Upper lobe of left lung (tissue), 6 donors: ENCODE measurements at regions not wholly inside any gene's neighbourhood (a gene's known extent, or its start where the extent isn't known, plus 50 kb on each side); places are given as distances from the start of the nearest gene placed in this dataset.

Experiments
- ATAC-seq, 2 donors: fragments of 200-7000 bp; cut with Tn5 transposase; one replicate each; pipeline ENCODE4 v1.9.1; 2022; ENCODE audit warnings: mild to moderate bottlenecking in 2 of 2, moderate library complexity in 2 of 2; ENCODE audit not compliant: low FRiP score in 2 of 2
- DNase-seq, 2 donors: peaks; one replicate each; pipeline ENCODE4 v3.0.0-alpha.2; 2019 to 2020
- H3K27ac ChIP-seq, 4 donors: fragments of 200-600 bp; sonication (generic); one replicate each; pipeline ENCODE4 v1.5.1; 2016 to 2019
- H3K27me3 ChIP-seq, 4 donors: fragments of 200-600 bp; sonication (generic); one replicate each; pipeline ENCODE4 v1.5.1; 2017 to 2019
- H3K36me3 ChIP-seq, 4 donors: fragments of 200-600 bp; sonication (generic); one replicate each; pipeline ENCODE4 v1.5.1; 2016 to 2019
- H3K4me1 ChIP-seq, 4 donors: fragments of 200-600 bp; sonication (generic); one replicate each; pipeline ENCODE4 v1.5.1; 2018 to 2019
- H3K4me3 ChIP-seq, 4 donors: fragments of 200-600 bp; sonication (generic); one replicate each; pipeline ENCODE4 v1.5.1; 2017 to 2019; ENCODE audit warnings: mild to moderate bottlenecking in 2 of 4, moderate library complexity in 1 of 4
- H3K9me3 ChIP-seq, 4 donors: fragments of 200-600 bp; sonication (generic); one replicate each; pipeline ENCODE4 v1.5.1; 2018 to 2019
- EP300 ChIP-seq, 4 donors: sonication (generic); formaldehyde crosslinking; IDR thresholded peaks; one replicate each; pipeline ENCODE4 v1.5.1; 2017; ENCODE audit warnings: antibody characterized with exemption in 4 of 4, control low read depth in 2 of 4
- POLR2A ChIP-seq, 4 donors: fragments of 450-650 bp; IDR thresholded peaks; one replicate each; pipeline ENCODE4 v1.5.1; 2016 to 2017; ENCODE audit warnings: antibody characterized with exemption in 4 of 4, mild to moderate bottlenecking in 2 of 4
- POLR2AphosphoS5 ChIP-seq, 2 donors: sonication (generic); formaldehyde crosslinking; IDR thresholded peaks; one replicate each; pipeline ENCODE4 v1.5.1; 2017; ENCODE audit warnings: antibody characterized with exemption in 2 of 2
- whole genome bisulfite sequencing, 2 donors: methylation state at CpG; one replicate each; pipeline ENCODE4 v1.1.5; 2017 to 2018; 5-methylcytosine and 5-hydroxymethylcytosine counted together
- TF ChIP-seq, protein P1 (sequence below), 6 experiments: fragments of 450-650 bp in 4 of 6; fragments of 200-600 bp in 2 of 6; sonication (generic) in 2 of 6; IDR thresholded peaks; one replicate each; pipeline ENCODE4 v1.5.1; 2016 to 2019; ENCODE audit warnings: antibody characterized with exemption in 6 of 6
- donor health status: DM: no; HTN: no; CAD: no; lungs with moderate emphysema.
- donor health status: DM: no; HTN: yes; CAD: no; lungs with severe emphysema.

DNA sequence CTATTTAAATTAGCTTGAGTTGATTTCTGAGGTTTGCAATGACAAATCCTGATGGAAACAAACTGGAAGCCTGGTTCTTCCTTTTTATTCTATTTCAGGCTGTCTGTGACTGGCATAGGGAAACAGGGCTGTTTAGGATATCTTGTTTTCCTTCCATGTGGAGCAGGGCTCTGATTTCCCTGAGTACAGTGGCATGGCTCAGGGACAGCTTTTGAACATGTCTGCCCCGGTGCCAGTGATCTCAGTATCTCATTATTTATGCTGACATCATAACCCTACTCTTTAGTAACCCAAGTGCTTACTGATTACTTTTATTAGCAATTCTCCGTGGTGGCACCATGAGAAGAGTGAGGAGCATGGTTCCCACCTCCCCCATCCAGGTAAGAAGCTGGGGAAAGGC is 720.3 kb downstream of the GALR1 start:
- Histone ChIP-seq H3K4me3 (no peak overlapping the region), H3K9me3 (no peaks in the 10 kb centered on the region), H3K27ac (no peak overlapping the region), H3K4me1 (no peaks in the 10 kb centered on the region), H3K27me3 (no peaks in the 10 kb centered on the region), H3K36me3 (no peaks in the 10 kb centered on the region)
- TF ChIP-seq EP300 (IDR thresholded peaks at IDR 0.05) (no peak), POLR2A (IDR thresholded peaks at IDR 0.05) (no peak), POLR2AphosphoS5 (IDR thresholded peaks at IDR 0.05) (no peak)
- TF ChIP-seq, protein P1, sequence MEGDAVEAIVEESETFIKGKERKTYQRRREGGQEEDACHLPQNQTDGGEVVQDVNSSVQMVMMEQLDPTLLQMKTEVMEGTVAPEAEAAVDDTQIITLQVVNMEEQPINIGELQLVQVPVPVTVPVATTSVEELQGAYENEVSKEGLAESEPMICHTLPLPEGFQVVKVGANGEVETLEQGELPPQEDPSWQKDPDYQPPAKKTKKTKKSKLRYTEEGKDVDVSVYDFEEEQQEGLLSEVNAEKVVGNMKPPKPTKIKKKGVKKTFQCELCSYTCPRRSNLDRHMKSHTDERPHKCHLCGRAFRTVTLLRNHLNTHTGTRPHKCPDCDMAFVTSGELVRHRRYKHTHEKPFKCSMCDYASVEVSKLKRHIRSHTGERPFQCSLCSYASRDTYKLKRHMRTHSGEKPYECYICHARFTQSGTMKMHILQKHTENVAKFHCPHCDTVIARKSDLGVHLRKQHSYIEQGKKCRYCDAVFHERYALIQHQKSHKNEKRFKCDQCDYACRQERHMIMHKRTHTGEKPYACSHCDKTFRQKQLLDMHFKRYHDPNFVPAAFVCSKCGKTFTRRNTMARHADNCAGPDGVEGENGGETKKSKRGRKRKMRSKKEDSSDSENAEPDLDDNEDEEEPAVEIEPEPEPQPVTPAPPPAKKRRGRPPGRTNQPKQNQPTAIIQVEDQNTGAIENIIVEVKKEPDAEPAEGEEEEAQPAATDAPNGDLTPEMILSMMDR (IDR thresholded peaks at IDR 0.05) = no peak
- no peak for ATAC-seq
- DNase-seq = no peak
- WGBS, 2 donors = 67 to 68% methylated on average over 2 of the region's 2 CpGs

DNA sequence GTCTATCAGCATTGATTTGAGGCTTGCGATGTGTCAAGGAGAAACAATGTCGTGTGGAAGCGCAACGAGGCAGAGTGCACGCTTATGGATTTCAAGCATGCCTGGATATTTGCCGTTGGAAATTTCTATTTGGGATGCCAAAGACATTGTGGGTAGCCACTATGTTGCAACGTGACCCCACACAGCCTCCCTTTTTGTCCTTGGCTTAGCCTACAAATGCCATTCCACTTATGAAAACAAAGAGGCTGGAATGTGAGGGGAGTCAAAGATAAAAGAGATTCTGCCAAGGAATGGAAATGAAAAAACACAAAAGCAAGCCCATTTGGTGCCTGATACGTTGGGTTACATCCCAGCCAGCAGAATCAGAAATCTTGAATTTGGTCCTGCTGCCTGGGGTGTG is 721.2 kb downstream of the GALR1 start:
- no peak overlapping the region for H3K27ac ChIP-seq
- H3K36me3 ChIP-seq = no peaks in the 10 kb centered on the region
- TF ChIP-seq POLR2A (IDR thresholded peaks at IDR 0.05) (no peak), EP300 (IDR thresholded peaks at IDR 0.05) (no peak), POLR2AphosphoS5 (IDR thresholded peaks at IDR 0.05) (no peak)
- TF ChIP-seq, protein P1 (IDR thresholded peaks at IDR 0.05) = no peak
- H3K4me3 ChIP-seq = no peak overlapping the region
- no peaks in the 10 kb centered on the region for H3K27me3 ChIP-seq
- H3K9me3 ChIP-seq = no peaks in the 10 kb centered on the region
- 74 to 75% methylated on average over 8 of the region's 8 CpGs for WGBS, 2 donors
- H3K4me1 ChIP-seq = no peaks in the 10 kb centered on the region
- DNase-seq (no peak), ATAC-seq (no peak)

DNA sequence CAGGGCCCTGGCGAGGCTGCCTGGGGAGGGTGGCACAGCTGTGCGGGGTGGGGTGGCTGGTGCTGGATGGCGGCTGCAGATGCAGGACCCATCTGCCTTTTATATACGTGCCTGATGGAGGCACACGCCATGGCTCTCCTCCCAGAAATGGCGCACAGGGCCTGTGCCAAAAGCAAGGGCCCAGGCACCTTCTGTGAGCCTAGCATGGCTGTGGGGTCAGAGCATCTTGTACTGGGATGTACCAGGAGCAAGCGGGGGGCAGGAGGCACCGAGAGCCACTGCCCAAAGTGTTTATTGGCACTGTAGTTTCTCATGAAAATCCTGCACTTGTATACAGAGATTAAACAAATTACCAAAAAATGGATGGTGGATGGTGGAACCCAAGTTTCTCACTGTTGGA is 724.1 kb downstream of the GALR1 start:
- H3K9me3 ChIP-seq = no peaks in the 10 kb centered on the region
- no peaks in the 10 kb centered on the region for H3K27me3 ChIP-seq
- H3K4me3 ChIP-seq = no peak overlapping the region
- 87 to 95% methylated on average over 8 of the region's 8 CpGs for WGBS, 2 donors
- no peaks in the 10 kb centered on the region for H3K4me1 ChIP-seq
- no peak for TF ChIP-seq EP300 (IDR thresholded peaks at IDR 0.05)
- TF ChIP-seq POLR2A (IDR thresholded peaks at IDR 0.05) = no peak
- TF ChIP-seq, protein P1 (IDR thresholded peaks at IDR 0.05) = no peak
- TF ChIP-seq POLR2AphosphoS5 (IDR thresholded peaks at IDR 0.05) = no peak
- no peak overlapping the region for H3K27ac ChIP-seq
- DNase-seq (no peak), ATAC-seq (no peak)
- H3K36me3 ChIP-seq = no peaks in the 10 kb centered on the region

DNA sequence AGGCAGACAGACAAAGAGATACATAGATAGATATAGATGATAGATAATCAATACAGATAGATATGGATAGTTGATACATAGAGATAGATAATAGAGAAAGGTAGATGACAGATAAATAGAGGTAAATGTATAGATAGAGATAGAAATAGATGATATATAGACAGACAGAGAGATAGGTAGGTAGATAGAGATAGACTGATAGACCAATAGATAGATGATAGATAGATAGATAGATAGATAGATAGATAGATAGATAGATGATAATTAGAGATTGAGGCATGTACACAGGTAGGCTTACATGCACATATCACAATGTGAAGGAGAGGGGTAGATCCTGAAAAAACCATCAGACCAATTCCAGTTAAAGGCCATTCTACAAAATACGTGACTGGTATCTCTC is 724.7 kb downstream of the GALR1 start:
- Histone ChIP-seq H3K27ac (no peak overlapping the region), H3K27me3 (no peaks in the 10 kb centered on the region), H3K36me3 (no peaks in the 10 kb centered on the region), H3K9me3 (no peaks in the 10 kb centered on the region), H3K4me1 (no peaks in the 10 kb centered on the region), H3K4me3 (no peak overlapping the region)
- WGBS, 2 donors = 83 to 100% methylated on average over 1 of the region's 1 CpG
- no peak for TF ChIP-seq POLR2AphosphoS5 (IDR thresholded peaks at IDR 0.05)
- TF ChIP-seq POLR2A (IDR thresholded peaks at IDR 0.05) = no peak
- TF ChIP-seq, protein P1 (IDR thresholded peaks at IDR 0.05) = no peak
- TF ChIP-seq EP300 (IDR thresholded peaks at IDR 0.05) = no peak
- no peak for DNase-seq
- ATAC-seq = no peak

DNA sequence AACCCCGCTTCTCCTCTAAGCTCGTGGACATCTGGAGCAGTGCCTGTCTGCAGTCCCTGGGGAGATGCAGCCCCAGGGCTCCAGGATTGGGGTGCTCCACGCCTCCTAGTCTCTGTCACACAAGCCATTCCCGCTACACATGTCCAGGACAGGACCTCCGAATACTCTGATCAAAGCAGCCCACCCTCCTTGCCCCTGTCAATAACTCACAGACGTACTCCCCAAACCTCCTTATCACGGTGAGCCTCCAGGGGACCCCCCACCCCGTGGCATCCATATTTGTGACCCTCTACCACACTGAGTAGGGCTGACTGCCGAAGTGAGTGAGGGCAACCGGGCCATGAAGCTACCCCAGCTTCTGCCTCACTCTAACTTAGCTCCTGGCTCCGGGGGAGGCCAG is 727.7 kb downstream of the GALR1 start:
- TF ChIP-seq EP300 (IDR thresholded peaks at IDR 0.05) (no peak), POLR2A (IDR thresholded peaks at IDR 0.05) (no peak), POLR2AphosphoS5 (IDR thresholded peaks at IDR 0.05) (no peak)
- TF ChIP-seq, protein P1 (IDR thresholded peaks at IDR 0.05) = no peak
- Histone ChIP-seq H3K27ac (no peak overlapping the region), H3K36me3 (no peaks in the 10 kb centered on the region), H3K4me3 (no peak overlapping the region), H3K4me1 (no peaks in the 10 kb centered on the region), H3K27me3 (no peaks in the 10 kb centered on the region), H3K9me3 (no peaks in the 10 kb centered on the region)
- no peak for DNase-seq
- ATAC-seq = no peak
- 86% methylated on average over 9 to 10 of the region's 11 CpGs for WGBS, 2 donors
